ELF-1 (cell line): ENCODE measurements at regions not wholly inside any gene's neighbourhood (a gene's known extent, or its start where the extent isn't known, plus 50 kb on each side); places are given as distances from the start of the nearest gene placed in this dataset.
"Not testable (repeated sequence)": the region's sequence is repeated elsewhere in the genome, so short reads cannot be mapped to it uniquely, and the experiment has no call there.

Experiments
- DNase-seq: peaks from one replicate; pipeline ENCODE4 v3.0.0-alpha.2; 2016; ENCODE audit warnings: low read depth, low spot score

DNA sequence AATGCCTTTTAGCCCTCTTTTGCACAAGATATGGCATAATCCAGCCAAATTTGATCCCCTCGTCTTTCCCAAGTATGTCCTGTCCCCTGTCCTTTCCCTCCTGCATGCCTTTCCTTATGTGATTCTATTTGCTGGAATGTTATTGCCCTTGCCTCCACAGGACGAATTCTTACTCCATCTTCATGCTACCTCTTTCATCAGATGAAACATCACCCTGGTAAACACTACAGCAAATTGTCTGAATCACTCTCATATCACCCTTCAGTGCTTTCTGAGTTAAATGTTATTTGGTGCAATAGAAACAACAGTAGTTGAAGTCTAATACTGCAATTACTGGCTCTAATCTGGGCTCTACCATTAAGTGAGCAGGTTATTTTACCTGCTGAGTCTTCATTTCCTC lies 52.2 kb upstream of the FAT1 start:
- DNase-seq = no peak

GRCh38 chr4:186778134-186778533 lies 54.5 kb upstream of the FAT1 start:
- no peak for DNase-seq

- DNase-seq = no peak
These were observed 56.8 kb upstream of the FAT1 start for GRCh38 chr4:186780291-186781031.

- DNase-seq = no peak
These were observed 57.6 kb upstream of the FAT1 start for GRCh38 chr4:186781032-186781917.

- DNase-seq = no peak
These were observed 58.6 kb upstream of the FAT1 start for GRCh38 chr4:186782302-186782701.

DNA sequence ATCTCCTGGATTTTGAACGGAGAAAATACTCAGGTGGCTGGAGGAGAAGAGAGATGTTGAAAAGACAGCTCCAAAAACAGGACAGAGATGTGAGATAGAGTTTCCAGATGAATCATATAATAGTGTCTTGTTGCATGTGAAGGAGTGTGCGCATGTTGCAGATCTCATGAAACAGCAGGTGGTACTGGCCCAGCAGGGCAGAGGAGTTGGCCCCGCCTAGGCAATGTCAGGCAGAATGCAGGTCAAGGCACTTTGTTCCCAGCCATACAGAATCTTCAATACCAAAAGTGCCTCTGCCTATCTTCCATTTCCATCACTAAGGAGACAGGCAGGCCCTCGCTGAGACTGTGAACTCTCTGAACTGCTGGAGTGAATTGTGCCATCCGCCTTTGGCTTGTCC lies 63.9 kb upstream of the FAT1 start:
- DNase-seq = no peak

- DNase-seq = no peak
These were observed 66.0 kb upstream of the FAT1 start for GRCh38 chr4:186789651-186790050.

DNA sequence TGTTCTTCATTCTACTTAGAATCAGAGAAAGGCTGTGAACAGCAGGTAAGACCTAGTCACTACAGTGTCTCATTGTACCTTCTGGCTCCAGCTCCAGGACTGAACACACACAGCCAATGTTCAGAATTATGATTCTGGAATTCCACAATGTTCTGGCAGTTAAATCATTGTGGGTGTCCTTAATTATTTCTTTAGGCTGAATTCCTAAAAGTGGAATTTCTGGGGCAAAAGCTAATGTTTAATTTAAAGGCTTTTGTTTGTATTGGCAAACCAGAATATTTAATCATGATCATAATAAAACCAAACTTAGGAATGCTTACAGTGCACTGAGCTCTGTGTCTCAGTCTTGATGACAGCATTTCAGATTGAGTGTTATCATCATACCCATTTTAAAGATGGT lies 67.0 kb upstream of the FAT1 start:
- no peak for DNase-seq

- DNase-seq = no peak
These were observed 69.2 kb upstream of the FAT1 start for GRCh38 chr4:186792728-186793366.

GRCh38 chr4:186798951-186799659 lies 75.4 kb upstream of the FAT1 start:
- DNase-seq = no peak

DNA sequence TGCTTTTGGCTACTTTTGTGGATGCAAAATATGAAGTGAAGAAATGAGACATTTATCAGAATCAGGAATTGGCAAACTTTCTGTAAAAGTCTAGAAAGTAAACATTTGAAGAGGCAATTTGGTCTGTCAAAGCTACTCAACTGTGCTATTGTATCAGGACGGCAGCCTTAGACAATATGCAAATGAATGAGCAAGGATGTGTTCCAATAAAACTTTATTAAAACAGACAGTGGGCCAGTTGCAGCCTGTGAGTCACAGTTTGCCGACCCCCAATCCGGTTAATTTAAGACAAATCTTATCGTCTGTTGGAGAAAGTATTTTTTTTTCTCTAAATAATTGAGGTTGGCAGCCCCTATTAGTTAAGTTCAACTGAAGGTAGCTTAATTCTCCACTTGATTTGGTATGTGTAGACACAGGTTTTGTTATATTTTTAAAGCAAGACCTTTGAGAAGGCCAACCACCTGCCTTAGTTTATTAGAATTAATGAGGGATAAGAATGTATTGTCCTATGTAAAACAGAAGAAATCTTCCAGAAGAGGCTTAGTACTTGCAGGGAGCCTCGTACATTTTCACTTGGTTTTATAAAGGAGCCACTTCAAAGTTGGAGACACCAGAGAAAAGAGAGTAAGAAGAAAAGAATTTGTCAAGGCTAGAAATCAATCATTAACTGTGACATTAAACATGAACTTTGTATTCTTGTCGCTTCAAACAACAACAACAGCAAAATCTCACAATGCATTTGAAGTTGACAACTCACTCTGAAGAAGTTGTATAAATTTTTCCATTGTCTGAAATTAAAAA lies 81.6 kb upstream of the FAT1 start:
- no peak for DNase-seq

DNA sequence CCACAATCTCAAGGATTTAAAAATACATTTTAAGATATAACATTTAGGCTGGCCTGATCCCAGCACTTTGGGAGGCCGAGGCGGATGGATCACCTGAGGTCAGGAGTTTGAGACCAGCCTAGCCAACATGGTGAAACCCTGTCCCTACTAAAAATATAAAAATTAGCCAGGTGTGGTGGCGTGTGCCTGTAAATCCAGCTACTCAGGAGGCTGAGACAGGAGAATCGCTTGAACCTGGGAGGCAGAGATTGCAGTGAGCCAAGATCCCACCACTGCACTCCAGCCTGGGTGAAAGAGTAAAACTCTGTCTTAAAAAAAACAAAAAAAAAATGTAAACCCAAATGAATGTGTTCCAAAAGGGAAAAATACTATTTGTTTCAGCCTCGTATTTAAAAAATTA lies 82.3 kb upstream of the FAT1 start:
- DNase-seq = not testable (repeated sequence)

GRCh38 chr4:186806679-186807421 lies 83.2 kb upstream of the FAT1 start:
- no peak for DNase-seq

- DNase-seq = no peak
These were observed 84.4 kb upstream of the FAT1 start for GRCh38 chr4:186807808-186808629.

- DNase-seq = no peak
These were observed 85.0 kb upstream of the FAT1 start for GRCh38 chr4:186808630-186809018.

GRCh38 chr4:186809070-186809469 lies 85.4 kb upstream of the FAT1 start:
- no peak for DNase-seq

DNA sequence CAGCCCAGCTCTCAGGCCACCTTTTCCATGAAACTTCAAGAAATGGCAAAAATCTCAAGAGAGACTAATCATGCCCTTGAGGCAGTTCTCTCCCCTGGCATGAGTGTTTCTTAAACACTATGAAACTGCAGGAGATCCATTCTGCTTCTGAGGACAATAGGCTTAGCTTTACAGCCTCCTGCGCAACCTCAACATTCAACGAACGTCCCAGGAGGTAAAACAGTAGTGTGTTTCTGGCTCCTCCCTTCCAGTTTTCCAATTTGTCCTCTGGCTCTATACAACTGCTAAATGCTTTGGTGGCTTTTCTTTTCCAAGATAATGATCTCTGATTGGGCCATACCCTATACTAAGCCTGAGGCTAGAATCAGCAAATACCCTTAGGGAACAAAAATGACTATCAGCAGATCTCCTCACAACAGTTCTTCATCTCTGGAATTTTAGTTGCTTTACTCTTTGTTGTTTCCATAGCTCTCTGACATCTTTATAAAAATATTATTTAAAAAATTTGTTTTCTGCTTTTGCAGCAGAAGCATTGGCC lies 87.0 kb upstream of the FAT1 start:
- DNase-seq = peak; percentile 79

GRCh38 chr4:186812592-186812991 lies 88.9 kb upstream of the FAT1 start:
- no peak for DNase-seq

DNA sequence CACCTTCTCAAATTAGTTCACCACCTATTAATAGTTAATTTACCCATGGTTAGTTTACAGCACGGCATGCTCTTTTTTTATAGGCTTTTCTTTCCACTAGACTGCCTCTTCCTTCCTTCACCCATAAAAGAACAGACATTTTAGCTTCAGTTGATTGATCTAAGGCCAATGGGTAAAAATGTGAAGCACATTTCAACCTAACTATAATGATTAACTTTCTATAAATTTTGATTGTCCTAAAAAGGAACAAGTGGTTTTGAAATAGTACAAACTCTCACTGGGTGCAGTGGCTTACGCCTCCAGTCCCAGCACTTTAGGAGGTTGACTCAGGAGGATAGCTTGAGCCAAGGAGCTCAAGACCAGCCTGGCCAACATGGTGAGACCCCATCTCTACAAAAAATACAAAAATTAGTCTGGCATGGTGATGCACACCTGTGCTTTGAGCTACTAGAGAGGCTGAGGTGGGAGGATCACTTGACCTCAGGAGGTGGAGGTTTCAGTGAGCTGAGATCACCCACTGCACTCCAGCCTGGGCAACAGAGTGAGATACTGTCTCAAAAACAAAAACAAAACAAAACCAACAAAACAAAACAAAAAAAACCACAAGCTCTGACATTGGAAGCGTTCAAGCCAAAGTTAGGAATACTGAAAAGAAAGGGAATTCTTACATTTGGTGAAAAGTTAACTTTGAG lies 89.9 kb upstream of the FAT1 start:
- no peak for DNase-seq
